Nephron progenitor cell (in vitro differentiated cells): ENCODE measurements at regions not wholly inside any gene's neighbourhood (a gene's known extent, or its start where the extent isn't known, plus 50 kb on each side); places are given as distances from the start of the nearest gene placed in this dataset.
A peak's percentile ranks its signal among the peaks of the same experiment; 100 is the strongest.

Experiments
- DNase-seq: peaks from one replicate; pipeline ENCODE4 v3.0.0; 2021
- H3K27ac Mint-ChIP-seq: 2 replicates; pipeline ENCODE4 v1.8.0; 2021; ENCODE audit warnings: mild to moderate bottlenecking, moderate library complexity, mixed read lengths
- H3K27me3 Mint-ChIP-seq: 2 replicates; pipeline ENCODE4 v1.8.0; 2021; ENCODE audit warnings: mild to moderate bottlenecking, low read depth, mixed read lengths; ENCODE audit not compliant: poor library complexity
- H3K36me3 Mint-ChIP-seq: 2 replicates; pipeline ENCODE4 v1.8.0; 2021; ENCODE audit warnings: low read depth, mixed read lengths
- H3K4me1 Mint-ChIP-seq: 2 replicates; pipeline ENCODE4 v1.8.0; 2021; ENCODE audit warnings: mixed read lengths
- H3K4me3 Mint-ChIP-seq: 2 replicates; pipeline ENCODE4 v1.8.0; 2021; ENCODE audit warnings: mild to moderate bottlenecking, moderate library complexity, mixed read lengths
- H3K9me3 Mint-ChIP-seq: 2 replicates; pipeline ENCODE4 v1.8.0; 2021; ENCODE audit warnings: mild to moderate bottlenecking, moderate library complexity, mixed read lengths
- CTCF ChIP-seq: fragments of 200-600 bp; sonication (generic); IDR thresholded peaks from 2 replicates; pipeline ENCODE4 v1.5.0; 2021; ENCODE audit warnings: antibody characterized with exemption

DNA sequence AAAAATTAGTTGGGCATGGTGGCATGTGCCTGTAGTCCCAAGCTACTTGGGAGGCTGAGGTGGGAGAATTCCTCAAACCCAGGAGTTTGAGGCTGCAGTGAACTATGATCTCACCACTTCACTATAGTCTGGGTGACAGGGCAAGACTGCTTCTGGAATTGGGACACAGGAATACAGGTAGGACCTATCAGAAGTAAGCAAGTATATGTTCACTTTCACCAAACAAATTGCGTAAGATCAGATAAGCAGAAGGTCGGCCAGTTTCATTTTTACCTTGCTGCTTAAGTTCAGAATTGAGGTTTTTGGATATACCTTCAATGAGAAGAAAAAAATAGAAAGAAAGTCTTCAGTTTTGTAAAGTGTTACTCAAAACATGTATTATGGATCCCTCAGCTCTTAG lies 171.7 kb downstream of the MAT2B start:
- H3K9me3 Mint-ChIP-seq: no peaks in the 10 kb centered on the region
- no peaks in the 10 kb centered on the region for H3K4me1 Mint-ChIP-seq
- no peak for TF ChIP-seq CTCF
- no peak overlapping the region for H3K4me3 Mint-ChIP-seq
- H3K36me3 Mint-ChIP-seq: no peaks in the 10 kb centered on the region
- no peak for DNase-seq
- no peak overlapping the region for H3K27ac Mint-ChIP-seq
- H3K27me3 Mint-ChIP-seq: peaks cover 14% of the 10 kb centered on the region

DNA sequence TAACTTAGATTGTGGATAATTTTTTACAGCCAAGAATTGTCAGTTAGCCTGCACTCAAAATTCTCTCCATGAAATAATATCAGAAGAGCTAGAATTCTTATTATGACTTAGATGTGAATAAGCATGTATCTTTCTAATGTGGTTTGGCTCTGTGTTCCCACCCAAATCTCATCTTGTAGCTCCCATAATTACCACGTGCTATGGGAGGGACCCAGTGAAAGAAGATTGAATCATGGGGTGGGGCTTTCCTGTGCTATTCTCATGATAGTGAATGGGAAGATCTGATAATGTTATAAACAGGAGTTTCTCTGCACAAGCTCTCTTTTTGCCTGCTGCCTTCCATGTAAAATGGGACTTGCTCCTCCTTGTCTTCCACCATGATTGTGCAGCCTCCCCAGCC lies 176.8 kb downstream of the MAT2B start:
- Mint-ChIP-seq H3K9me3 (no peaks in the 10 kb centered on the region), H3K27me3 (peaks cover 11% of the 10 kb centered on the region), H3K4me3 (no peak overlapping the region), H3K4me1 (no peaks in the 10 kb centered on the region), H3K27ac (no peak overlapping the region), H3K36me3 (no peaks in the 10 kb centered on the region)
- DNase-seq: no peak
- TF ChIP-seq CTCF: no peak

DNA sequence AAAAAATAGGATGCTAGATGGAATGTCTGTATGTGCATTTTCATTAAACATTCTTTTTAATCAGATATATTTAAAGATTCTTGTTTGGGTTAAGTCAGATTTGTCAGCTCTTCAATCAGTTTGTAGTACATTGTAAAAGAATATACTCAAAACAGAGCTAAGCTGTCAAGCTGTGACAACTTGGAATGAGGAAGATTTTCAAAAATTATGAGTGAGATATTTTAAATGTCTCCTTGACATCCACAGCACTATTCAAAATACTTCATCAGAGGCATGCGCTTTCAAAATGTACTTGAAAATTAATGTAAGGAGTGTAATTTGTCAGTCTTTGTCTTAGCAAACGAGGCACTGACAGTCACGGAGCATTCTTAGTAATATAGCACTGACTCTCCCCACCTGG lies 182.0 kb downstream of the MAT2B start:
- Mint-ChIP-seq H3K4me1 (no peaks in the 10 kb centered on the region), H3K27me3 (no peaks in the 10 kb centered on the region), H3K36me3 (no peaks in the 10 kb centered on the region), H3K4me3 (no peak overlapping the region), H3K9me3 (no peaks in the 10 kb centered on the region), H3K27ac (no peak overlapping the region)
- no peak for DNase-seq
- no peak for TF ChIP-seq CTCF

DNA sequence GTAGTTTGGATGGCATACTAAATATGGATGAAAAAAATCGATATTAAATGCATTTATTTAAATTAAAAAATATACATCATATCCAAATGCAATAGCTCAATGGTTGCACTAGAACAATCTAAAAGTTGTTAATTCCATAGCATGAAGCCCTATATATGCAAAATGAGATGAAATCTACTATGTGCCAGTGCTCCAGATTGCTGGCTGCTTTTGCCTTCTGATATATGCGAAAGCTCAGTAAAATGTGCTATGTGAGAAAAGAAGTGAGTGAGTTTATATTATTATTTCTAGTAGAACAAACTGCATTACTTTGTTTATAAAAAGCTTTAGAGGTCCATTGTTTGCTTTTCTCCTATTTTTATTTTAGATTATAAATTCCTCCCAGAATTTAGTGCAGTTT lies 186.7 kb downstream of the MAT2B start:
- Mint-ChIP-seq H3K9me3 (no peaks in the 10 kb centered on the region), H3K27ac (no peak overlapping the region), H3K4me3 (no peak overlapping the region), H3K4me1 (peaks cover 11% of the 10 kb centered on the region), H3K36me3 (no peaks in the 10 kb centered on the region), H3K27me3 (no peaks in the 10 kb centered on the region)
- no peak for TF ChIP-seq CTCF
- no peak for DNase-seq

DNA sequence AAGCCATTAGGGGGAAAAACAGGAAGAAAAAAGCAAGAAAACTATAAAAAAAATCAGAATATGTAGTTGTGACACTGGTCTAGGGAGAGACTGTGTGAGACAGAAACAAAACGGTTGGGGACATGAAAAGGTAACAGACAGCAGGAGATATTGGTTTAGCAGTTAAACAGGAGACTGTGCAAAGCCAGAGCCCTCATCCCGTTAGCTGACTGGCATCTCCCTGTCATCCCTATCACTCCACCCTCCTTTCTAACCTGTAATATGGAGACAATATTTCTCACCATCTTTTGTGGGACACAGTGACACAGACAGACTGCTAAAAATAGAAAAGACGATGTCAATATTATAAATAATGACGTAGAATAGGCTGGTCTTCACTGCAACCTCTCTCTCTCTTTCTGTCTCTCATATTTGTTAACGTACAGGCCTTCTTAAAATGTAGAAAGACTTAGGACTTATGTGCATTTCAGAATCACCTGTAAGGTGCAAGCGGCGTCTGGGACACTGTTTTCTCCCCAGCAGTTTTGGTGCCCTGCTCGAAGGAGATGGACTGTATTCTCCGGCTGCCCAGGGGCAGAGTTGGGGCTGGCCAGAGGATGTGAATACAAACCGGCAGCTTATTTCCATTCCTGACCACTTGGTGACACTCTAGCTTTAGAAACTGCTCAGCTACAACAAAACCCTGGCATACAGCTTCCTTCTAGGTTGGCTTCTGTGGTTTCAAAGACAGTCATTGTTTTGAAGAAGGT lies 190.6 kb downstream of the MAT2B start:
- no peak overlapping the region for H3K4me3 Mint-ChIP-seq
- TF ChIP-seq CTCF: peak; percentile 74
- H3K27ac Mint-ChIP-seq: no peak overlapping the region
- H3K4me1 Mint-ChIP-seq: peaks cover 22% of the 10 kb centered on the region
- peak; percentile 49 for DNase-seq
- H3K9me3 Mint-ChIP-seq: no peaks in the 10 kb centered on the region
- peaks cover 7% of the 10 kb centered on the region for H3K27me3 Mint-ChIP-seq
- H3K36me3 Mint-ChIP-seq: no peaks in the 10 kb centered on the region

DNA sequence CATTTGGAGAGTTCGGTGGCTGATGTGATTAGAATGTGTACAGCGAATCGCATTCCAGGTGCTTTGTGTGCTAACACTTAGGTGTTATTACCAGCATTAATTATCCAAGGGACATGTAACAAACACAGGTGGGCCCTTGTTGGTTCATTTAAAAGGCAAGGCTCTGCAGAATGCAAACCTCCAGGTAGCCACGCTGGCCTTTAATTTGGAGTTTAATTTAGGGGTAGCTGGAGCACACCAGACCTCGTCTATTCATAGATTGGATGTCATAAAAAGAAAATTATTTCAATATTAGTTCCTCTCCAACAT lies 191.1 kb downstream of the MAT2B start:
- no peak for TF ChIP-seq CTCF
- no peaks in the 10 kb centered on the region for H3K36me3 Mint-ChIP-seq
- peaks cover 7% of the 10 kb centered on the region for H3K27me3 Mint-ChIP-seq
- no peak overlapping the region for H3K27ac Mint-ChIP-seq
- no peak overlapping the region for H3K4me3 Mint-ChIP-seq
- DNase-seq: no peak
- no peaks in the 10 kb centered on the region for H3K9me3 Mint-ChIP-seq
- peaks cover 22% of the 10 kb centered on the region for H3K4me1 Mint-ChIP-seq
